C1 segment of cervical spinal cord (tissue), 14 donors: ENCODE measurements at regions not wholly inside any gene's neighbourhood (a gene's known extent, or its start where the extent isn't known, plus 50 kb on each side); places are given as distances from the start of the nearest gene placed in this dataset.

Experiments used
- DNase-seq, 14 donors: peaks; one replicate each; lab custom pipeline; 2025; lab: John Stamatoyannopoulos, UW

- DNase-seq: no peak
Measured at GRCh38 chr2:217722883-217723472, 279.8 kb downstream of the TNS1 start.

GRCh38 chr2:217717646-217718045 is 285.1 kb downstream of the TNS1 start:
- DNase-seq: no peak

GRCh38 chr2:217715484-217715883 is 287.3 kb downstream of the TNS1 start:
- no peak for DNase-seq

GRCh38 chr2:217714287-217714751 is 288.5 kb downstream of the TNS1 start:
- DNase-seq: peak in 13 of 14 donors; percentile 55 to 97 (median 89)

GRCh38 chr2:217713395-217714286 is 289.2 kb downstream of the TNS1 start:
- DNase-seq: peak; percentile 34 to 84 (median 68)

- no peak for DNase-seq
Measured at GRCh38 chr2:217712431-217712830, 290.4 kb downstream of the TNS1 start.

- DNase-seq: no peak
Measured at GRCh38 chr2:217711188-217711587, 291.6 kb downstream of the TNS1 start.

GRCh38 chr2:217710211-217710765 is 292.5 kb downstream of the TNS1 start:
- DNase-seq: no peak

- DNase-seq: no peak
Measured at GRCh38 chr2:217709478-217710210, 293.2 kb downstream of the TNS1 start.

- peak in 4 of 14 donors; percentile 9 to 77 (median 44) for DNase-seq
Measured at GRCh38 chr2:217707131-217707611, 295.6 kb downstream of the TNS1 start.

- no peak for DNase-seq
Measured at GRCh38 chr2:217706513-217706912, 296.3 kb downstream of the TNS1 start.

- no peak for DNase-seq
Measured at GRCh38 chr2:217706095-217706494, 296.7 kb downstream of the TNS1 start.

- DNase-seq: no peak
Measured at GRCh38 chr2:217705461-217705860, 297.3 kb downstream of the TNS1 start.

GRCh38 chr2:217703999-217704398 is 298.8 kb downstream of the TNS1 start:
- no peak for DNase-seq

GRCh38 chr2:217703102-217703501 is 299.7 kb downstream of the TNS1 start:
- DNase-seq: no peak

- DNase-seq: no peak
Measured at GRCh38 chr2:217701622-217702021, 301.2 kb downstream of the TNS1 start.

GRCh38 chr2:217698691-217699090 is 304.1 kb downstream of the TNS1 start:
- no peak for DNase-seq

GRCh38 chr2:217695033-217695520 is 307.7 kb downstream of the TNS1 start:
- DNase-seq: no peak

- DNase-seq: peak in 1 of 14 donors; percentile 7
Measured at GRCh38 chr2:217694291-217694690, 308.5 kb downstream of the TNS1 start.

GRCh38 chr2:217693363-217693762 is 309.4 kb downstream of the TNS1 start:
- no peak for DNase-seq

- DNase-seq: no peak
Measured at GRCh38 chr2:217691920-217692666, 310.7 kb downstream of the TNS1 start.
